HepG2 (cell line): ENCODE measurements at regions not wholly inside any gene's neighbourhood (a gene's known extent, or its start where the extent isn't known, plus 50 kb on each side); places are given as distances from the start of the nearest gene placed in this dataset.

Source experiments
- ATAC-seq: fragments of 200-7000 bp; cut with Tn5 transposase; 3 replicates; pipeline ENCODE4 v1.9.1; 2020; ENCODE audit warnings: mild to moderate bottlenecking, moderate library complexity
- BruUV-seq: library from RNA; stranded (reverse); fragments of 400-500 nt; replicated peaks from 2 replicates; lab custom pipeline; 2021; lab: Mats Ljungman, UMichigan
- CTCF ChIA-PET: fragments of 300-600 bp; formaldehyde crosslinking; extraction: SDS; loops from one replicate; lab custom pipeline; 2021; ENCODE audit warnings: low total read pairs, inconsistent platforms, low intra/inter-chr PET ratio; lab: Yijun Ruan, JAX
- POLR2A ChIA-PET: fragments of 350-600 bp; sonication (Branson Sonifier 250); formaldehyde crosslinking; loops from one replicate; lab custom pipeline; 2020; ENCODE audit warnings: antibody characterized with exemption, inconsistent platforms; lab: Yijun Ruan, JAX
- DNase-seq: peaks from one replicate; pipeline ENCODE4 v3.0.0-alpha.2; 2015; ENCODE audit warnings: low spot score
- FAIRE-seq: peaks from 3 replicates; lab custom pipeline; 2011; peaks lifted over from hg19 to GRCh38; lab: Jason Lieb, UNC
- H2AFZ ChIP-seq: one replicate; pipeline ENCODE4 v1.6.1; 2011; ENCODE audit warnings: low read length, inconsistent platforms
- H3K27ac ChIP-seq: fragments of 300-600 bp; 3 replicates; pipeline ENCODE4 v1.8.0; 2011; ENCODE audit warnings: mixed run types, mild to moderate bottlenecking, mixed read lengths, low read length, inconsistent platforms; ENCODE audit not compliant: insufficient read depth; ENCODE audit errors: extremely low read length
- H3K27me3 ChIP-seq, 2 experiments: fragments of 200-600 bp in 1 of 2; 2 replicates in 1 of 2; 3 replicates in 1 of 2; pipeline versions ENCODE4 v1.6.0 to v1.8.0; 2011; ENCODE audit warnings: low read length in 2 of 2, mild to moderate bottlenecking in 2 of 2, moderate library complexity in 2 of 2, inconsistent platforms in 1 of 2; ENCODE audit not compliant: insufficient read depth in 2 of 2, control insufficient read depth in 1 of 2
- H3K36me3 ChIP-seq, 2 experiments: fragments of 200-600 bp in 1 of 2; replicated peaks in 1 of 2; 2 replicates in 1 of 2; 3 replicates in 1 of 2; pipeline versions ENCODE4 v1.5.1 to v1.8.0; 2011; ENCODE audit warnings: low read length in 2 of 2, inconsistent platforms in 1 of 2; ENCODE audit not compliant: insufficient read depth in 2 of 2, control insufficient read depth in 1 of 2
- H3K4me1 ChIP-seq: 2 replicates; pipeline ENCODE4 v1.5.1; 2012; ENCODE audit warnings: low read length, inconsistent platforms; ENCODE audit not compliant: insufficient read depth
- H3K4me2 ChIP-seq: 2 replicates; pipeline ENCODE4 v1.6.0; 2011; ENCODE audit warnings: low read depth, low read length, inconsistent platforms
- H3K4me3 ChIP-seq, 3 experiments: fragments of 200-600 bp in 1 of 3; sonication (generic), shearing (Covaris generic) in 1 of 3; replicated peaks in 1 of 3; 2 replicates each; pipeline ENCODE4 v1.5.1; 2011 to 2016; ENCODE audit warnings: low read length in 3 of 3, inconsistent platforms in 2 of 3, low read depth in 2 of 3, mild to moderate bottlenecking in 2 of 3, control low read depth in 1 of 3, mixed read lengths in 1 of 3; ENCODE audit not compliant: insufficient read depth in 1 of 3
- H3K79me2 ChIP-seq: one replicate; pipeline ENCODE4 v1.6.1; 2011; ENCODE audit warnings: low read length, inconsistent platforms; ENCODE audit not compliant: insufficient read depth
- H3K9ac ChIP-seq: 2 replicates; pipeline ENCODE4 v1.6.0; 2011; ENCODE audit warnings: mild to moderate bottlenecking, low read depth, low read length, inconsistent platforms; ENCODE audit not compliant: insufficient read depth
- H3K9me3 ChIP-seq: 2 replicates; pipeline ENCODE4 v1.5.1; 2012; ENCODE audit warnings: mild to moderate bottlenecking, low read length
- H4K20me1 ChIP-seq: 2 replicates; pipeline ENCODE4 v1.6.0; 2011; ENCODE audit warnings: inconsistent platforms, mild to moderate bottlenecking, low read length, moderate library complexity; ENCODE audit not compliant: insufficient read depth
- AHR ChIP-seq: IDR thresholded peaks from 2 replicates; pipeline ENCODE4 v1.6.1; 2018; ENCODE audit warnings: missing genetic modification reagents, missing compliant biosample characterization
- BORCS8-MEF2B ChIP-seq: sonication (generic); formaldehyde crosslinking; IDR thresholded peaks from 2 replicates; pipeline ENCODE4 v1.8.0; 2022; ENCODE audit warnings: mild to moderate bottlenecking, missing genetic modification reagents
- KDM3A ChIP-seq: IDR thresholded peaks from 2 replicates; pipeline ENCODE4 v1.6.1; 2018; ENCODE audit warnings: low read depth, missing compliant biosample characterization
- MEIS1 ChIP-seq: sonication (generic); formaldehyde crosslinking; IDR thresholded peaks from 2 replicates; pipeline ENCODE4 v1.9.0; 2021; ENCODE audit warnings: mild to moderate bottlenecking, missing genetic modification reagents, moderate library complexity, borderline replicate concordance
- MIXL1 ChIP-seq: IDR thresholded peaks from 2 replicates; pipeline ENCODE4 v1.6.1; 2016
- NFE2L1 ChIP-seq: sonication (generic); formaldehyde crosslinking; IDR thresholded peaks from 2 replicates; pipeline ENCODE4 v1.4.0; 2020; ENCODE audit warnings: missing genetic modification reagents, mild to moderate bottlenecking, borderline replicate concordance
- NFKB2 ChIP-seq: sonication (generic); formaldehyde crosslinking; IDR thresholded peaks from 2 replicates; pipeline ENCODE4 v1.4.0; 2020; ENCODE audit warnings: missing genetic modification reagents, borderline replicate concordance
- PBX2 ChIP-seq: IDR thresholded peaks from 2 replicates; pipeline ENCODE4 v1.6.1; 2016; ENCODE audit warnings: control low read depth
- RAD51 ChIP-seq: fragments of 450-650 bp; IDR thresholded peaks from 2 replicates; pipeline ENCODE4 v1.6.1; 2016; ENCODE audit warnings: borderline replicate concordance
- SUZ12 ChIP-seq: fragments of 150-350 bp; IDR thresholded peaks from 2 replicates; pipeline ENCODE4 v1.6.1; 2014; ENCODE audit warnings: low read depth, low read length
- ZBTB25 ChIP-seq: IDR thresholded peaks from 2 replicates; pipeline ENCODE4 v1.6.1; 2018; ENCODE audit warnings: missing genetic modification reagents
- ZMAT5 ChIP-seq: sonication (generic); formaldehyde crosslinking; IDR thresholded peaks from 2 replicates; pipeline ENCODE4 v1.5.0; 2020; ENCODE audit warnings: mild to moderate bottlenecking, low read depth, missing genetic modification reagents, borderline replicate concordance
- ZMYM3 ChIP-seq: sonication (generic); formaldehyde crosslinking; IDR thresholded peaks from 2 replicates; pipeline ENCODE4 v1.5.1; 2020; ENCODE audit warnings: mild to moderate bottlenecking, missing genetic modification reagents
- ZNF281 ChIP-seq: sonication (generic); formaldehyde crosslinking; IDR thresholded peaks from 2 replicates; pipeline ENCODE4 v1.4.0; 2020; ENCODE audit warnings: missing genetic modification reagents, borderline replicate concordance
- WGBS: methylation state at CpG from one replicate; pipeline ENCODE4 v1.1.6; 2017; ENCODE audit warnings: low lambda C conversion rate; 5-methylcytosine and 5-hydroxymethylcytosine counted together
- in situ Hi-C: cut with HindIII; loops from 2 replicates; pipeline ENCODE4 v1.10.0; 2017; ENCODE audit warnings: low pct_unique_long_range_greater_than_20kb; ENCODE audit not compliant: extremely low pct_ligation_motif_present
- intact Hi-C: fragments of 100-400 bp; cut with micrococcal nuclease; formaldehyde crosslinking; loops from one replicate; pipeline ENCODE4 v1.10.0; 2022; ENCODE audit not compliant: unreplicated experiment

GRCh38 chr13:111952032-111952431 is 114.9 kb upstream of the SOX1 start:
- Histone ChIP-seq H3K4me3 (no peak overlapping the region), H3K79me2 (no peaks in the 10 kb centered on the region), H2AFZ (no peak overlapping the region), H3K4me2 (no peak overlapping the region), H3K9ac (no peak overlapping the region), H3K27ac (no peak overlapping the region), H3K4me1 (no peaks in the 10 kb centered on the region), H4K20me1 (no peaks in the 10 kb centered on the region), H3K36me3 (no peaks in the 10 kb centered on the region), H3K27me3 (peaks cover 0 to 12% of the 10 kb centered on the region in 2 experiments; a peak in 3 of 5 replicates), H3K9me3 (peaks cover 20% of the 10 kb centered on the region)
- ATAC-seq (no peak), DNase-seq (no peak), FAIRE-seq (no peak)
- ChIA-PET CTCF (no interaction called here), POLR2A (no interaction called here)
- intact Hi-C loops (no loop called here), in situ Hi-C loops (no loop called here)
- BruUV-seq, result no TSS peak
- TF ChIP-seq SUZ12 (no peak), MEIS1 (CRISPR knock-in tag) (no peak), RAD51 (no peak), ZNF281 (CRISPR knock-in tag) (no peak), ZMYM3 (CRISPR knock-in tag) (no peak), BORCS8-MEF2B (no peak)
- WGBS, result 10% methylated on average over 7 of the region's 9 CpGs

- no peaks in the 10 kb centered on the region for H4K20me1 ChIP-seq
- ChIA-PET POLR2A (no interaction called here), CTCF (no interaction called here)
- no peak overlapping the region for H2AFZ ChIP-seq
- no TSS peak for BruUV-seq
- DNase-seq (no peak), FAIRE-seq (no peak), ATAC-seq (no peak)
- no peak overlapping the region for H3K9ac ChIP-seq
- no peaks in the 10 kb centered on the region for H3K4me1 ChIP-seq
- H3K4me2 ChIP-seq, result no peak overlapping the region
- no peak overlapping the region for H3K4me3 ChIP-seq
- intact Hi-C loops, result no loop called here
- peaks cover 0 to 10% of the 10 kb centered on the region in 2 experiments; a peak in 3 of 5 replicates for H3K27me3 ChIP-seq
- H3K9me3 ChIP-seq, result peaks cover 20% of the 10 kb centered on the region
- H3K27ac ChIP-seq, result no peak overlapping the region
- H3K36me3 ChIP-seq, result no peaks in the 10 kb centered on the region
- in situ Hi-C loops, result no loop called here
- WGBS, result 16% methylated on average over 8 of the region's 8 CpGs
- no peaks in the 10 kb centered on the region for H3K79me2 ChIP-seq
- no peak for TF ChIP-seq KDM3A (CRISPR knock-in tag)
- no peak for TF ChIP-seq ZBTB25 (CRISPR knock-in tag)
- TF ChIP-seq MIXL1 (CRISPR knock-in tag), result no peak
- no peak for TF ChIP-seq NFKB2
- TF ChIP-seq NFE2L1, result no peak
- TF ChIP-seq ZMAT5, result no peak
- no peak for TF ChIP-seq AHR (CRISPR knock-in tag)
- no peak for TF ChIP-seq PBX2 (CRISPR knock-in tag)
Measured at GRCh38 chr13:111952814-111953213, 114.1 kb upstream of the SOX1 start.
